Urinary bladder (tissue), 3 donors: ENCODE measurements at regions not wholly inside any gene's neighbourhood (a gene's known extent, or its start where the extent isn't known, plus 50 kb on each side); places are given as distances from the start of the nearest gene placed in this dataset.

Experiments
- DNase-seq: peaks from one replicate; pipeline ENCODE4 v3.0.0-alpha.2; 2015; ENCODE audit errors: extremely low spot score
- H3K27ac ChIP-seq: one replicate; pipeline ENCODE4 v1.5.1; 2013; ENCODE audit warnings: low read depth, mild to moderate bottlenecking, moderate library complexity
- H3K36me3 ChIP-seq: one replicate; pipeline ENCODE4 v1.6.1; 2013; ENCODE audit warnings: mild to moderate bottlenecking, moderate library complexity; ENCODE audit not compliant: insufficient read depth
- H3K4me1 ChIP-seq: one replicate; pipeline ENCODE4 v1.6.1; 2013; ENCODE audit warnings: mild to moderate bottlenecking, moderate library complexity; ENCODE audit not compliant: insufficient read depth
- H3K4me3 ChIP-seq: one replicate; pipeline ENCODE4 v1.5.1; 2013; ENCODE audit warnings: low read depth, low read length
- WGBS: extraction: QIAGEN DNeasy Blood & Tissue Kit; methylation state at CpG from one replicate; pipeline ENCODE4 v1.1.7; 2013; 5-methylcytosine and 5-hydroxymethylcytosine counted together
- donor health status: healthy with polysubstance abuse.
- donor health status: healthy.

DNA sequence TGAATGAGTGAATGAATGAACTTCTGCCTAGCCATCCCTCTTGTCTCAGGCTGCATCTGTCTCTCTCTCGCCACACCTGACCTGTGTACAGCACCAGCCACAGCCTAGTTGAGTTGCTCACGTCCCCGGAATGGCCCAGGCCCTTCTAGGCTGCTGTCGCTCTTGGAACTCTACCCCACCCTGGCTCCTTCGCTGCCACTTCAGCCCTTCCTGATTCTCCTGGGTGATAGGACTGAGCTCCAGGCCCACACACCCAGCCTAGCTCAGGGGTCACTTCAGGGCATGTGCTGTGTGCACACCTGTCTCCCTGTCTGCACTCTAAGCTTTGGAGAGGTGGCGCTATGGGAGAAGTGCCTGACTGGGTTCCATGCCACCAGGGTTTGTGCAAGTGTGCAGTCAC lies 236.6 kb downstream of the GLI2 start:
- Histone ChIP-seq H3K4me3 (no peak overlapping the region), H3K27ac (no peak overlapping the region), H3K4me1 (no peaks in the 10 kb centered on the region), H3K36me3 (no peaks in the 10 kb centered on the region)
- 80% methylated on average over 6 of the region's 6 CpGs for WGBS
- DNase-seq: no peak

DNA sequence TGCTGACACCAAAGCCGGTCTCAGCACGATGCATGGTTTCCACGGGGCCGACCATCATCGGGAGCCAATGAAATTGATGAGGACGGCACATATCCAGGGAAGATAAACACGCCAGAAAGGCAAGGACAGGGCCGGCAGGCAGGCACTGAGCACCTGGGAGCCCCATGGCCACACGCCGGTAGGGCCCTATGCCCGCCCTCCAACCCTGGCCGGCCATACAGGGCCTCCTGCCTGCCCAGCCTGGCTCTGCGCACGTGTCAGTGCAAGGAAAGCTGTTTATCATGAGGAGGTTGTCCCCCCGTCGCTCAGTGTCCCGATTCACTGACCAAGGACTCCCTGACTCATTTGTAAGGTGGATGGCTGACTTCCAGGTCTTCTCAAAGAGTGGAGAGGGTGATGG lies 237.5 kb downstream of the GLI2 start:
- Histone ChIP-seq H3K4me1 (no peaks in the 10 kb centered on the region), H3K4me3 (no peak overlapping the region), H3K27ac (no peak overlapping the region), H3K36me3 (no peaks in the 10 kb centered on the region)
- WGBS: 91% methylated on average over 17 of the region's 17 CpGs
- no peak for DNase-seq

DNA sequence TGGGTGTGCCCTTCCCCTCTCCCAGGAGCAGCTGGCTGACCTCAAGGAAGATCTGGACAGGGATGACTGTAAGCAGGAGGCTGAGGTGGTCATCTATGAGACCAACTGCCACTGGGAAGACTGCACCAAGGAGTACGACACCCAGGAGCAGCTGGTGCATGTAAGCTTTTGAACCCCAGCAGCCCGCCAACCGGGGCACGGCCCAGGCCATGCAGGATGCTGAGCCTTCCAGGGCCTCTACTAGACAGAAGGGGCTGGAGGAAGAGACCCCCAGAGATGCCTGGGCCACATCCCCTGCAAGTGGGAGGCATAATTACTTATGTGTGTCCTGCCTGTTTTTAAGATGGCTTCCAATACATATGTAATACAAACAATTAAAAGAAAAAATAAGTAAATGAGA lies 239.3 kb downstream of the GLI2 start:
- WGBS: 96% methylated on average over 4 of the region's 4 CpGs
- Histone ChIP-seq H3K27ac (no peak overlapping the region), H3K4me3 (no peak overlapping the region), H3K4me1 (no peaks in the 10 kb centered on the region), H3K36me3 (no peaks in the 10 kb centered on the region)
- DNase-seq: no peak

DNA sequence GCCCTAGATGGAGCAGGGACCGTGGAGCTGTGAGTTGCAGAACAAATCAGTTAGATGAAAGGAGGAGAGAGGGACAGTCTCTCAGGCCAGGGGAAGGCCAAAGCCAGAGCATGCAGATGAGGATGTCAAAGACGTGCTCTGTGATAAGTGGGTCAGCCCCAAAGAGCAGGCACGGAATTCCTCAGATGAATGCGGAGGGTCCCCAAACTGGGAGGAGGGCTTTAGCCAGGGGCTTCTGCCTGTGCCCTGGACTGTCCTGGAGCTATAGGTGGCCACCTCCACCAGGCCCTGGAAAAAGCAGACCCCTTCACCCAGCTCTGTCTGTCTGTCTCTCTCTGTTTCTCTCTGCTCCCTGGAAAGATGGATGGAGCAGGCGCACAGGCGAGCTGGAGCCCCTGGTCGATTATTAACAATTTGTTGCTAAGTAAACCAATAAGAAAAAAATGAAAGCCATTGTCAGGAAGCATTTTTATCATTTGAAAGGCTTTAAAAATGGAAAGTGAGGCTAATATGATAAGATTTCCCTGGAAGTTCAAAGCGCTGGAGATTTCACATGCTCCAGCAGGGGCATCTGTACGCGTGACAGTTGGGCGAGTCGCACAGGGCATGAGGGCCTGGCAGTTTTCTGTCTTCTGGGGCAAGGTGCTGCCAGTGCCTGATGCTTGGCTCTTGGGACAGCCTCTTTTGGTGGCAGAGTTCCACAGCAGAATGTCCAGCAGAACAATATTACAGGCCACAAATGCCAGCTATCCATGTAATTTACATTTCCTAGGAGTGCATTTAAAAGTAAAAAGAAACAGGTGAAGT lies 241.0 kb downstream of the GLI2 start:
- Histone ChIP-seq H3K27ac (no peak overlapping the region), H3K4me1 (no peaks in the 10 kb centered on the region), H3K4me3 (no peak overlapping the region), H3K36me3 (no peaks in the 10 kb centered on the region)
- DNase-seq: no peak
- WGBS: 91% methylated on average over 12 of the region's 12 CpGs

DNA sequence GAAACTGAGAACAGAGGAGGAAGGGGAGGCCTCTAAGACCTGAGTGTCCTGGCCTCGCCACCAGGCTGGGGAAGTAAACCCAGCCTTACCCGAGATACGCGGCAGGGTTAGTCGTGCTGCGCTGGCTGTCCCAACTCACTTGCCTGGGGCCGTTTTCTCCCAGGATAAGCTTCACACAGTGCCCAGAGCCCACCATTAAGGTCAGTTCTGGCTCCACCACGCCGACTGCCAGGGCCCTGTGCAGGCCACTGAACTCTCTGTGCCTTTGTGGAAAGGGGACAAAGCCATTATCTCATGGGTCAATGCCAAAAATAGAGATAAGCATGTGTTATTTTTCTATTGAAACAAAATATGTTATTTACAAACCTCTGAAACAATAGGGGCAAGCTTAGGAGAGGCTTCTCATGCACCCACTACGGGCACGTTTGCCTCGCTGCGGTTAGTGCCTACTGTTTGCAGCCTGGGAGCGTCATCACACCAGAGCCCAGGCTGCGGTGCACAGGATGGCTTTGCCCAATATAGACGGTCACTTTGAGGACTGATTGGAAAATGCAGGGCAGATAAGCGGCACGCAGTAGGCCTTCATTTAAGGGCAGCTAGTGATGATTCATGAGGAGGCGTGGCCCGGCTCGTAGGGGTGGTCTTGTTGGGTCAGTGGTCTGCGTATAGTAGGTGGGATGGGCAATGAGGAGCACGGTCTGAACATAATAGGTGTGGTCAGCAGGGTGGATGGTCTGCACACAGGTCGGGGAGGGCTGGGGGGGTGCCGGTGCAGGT lies 242.1 kb downstream of the GLI2 start:
- Histone ChIP-seq H3K36me3 (no peaks in the 10 kb centered on the region), H3K27ac (no peak overlapping the region), H3K4me1 (no peaks in the 10 kb centered on the region), H3K4me3 (no peak overlapping the region)
- no peak for DNase-seq
- 92% methylated on average over 25 of the region's 25 CpGs for WGBS

DNA sequence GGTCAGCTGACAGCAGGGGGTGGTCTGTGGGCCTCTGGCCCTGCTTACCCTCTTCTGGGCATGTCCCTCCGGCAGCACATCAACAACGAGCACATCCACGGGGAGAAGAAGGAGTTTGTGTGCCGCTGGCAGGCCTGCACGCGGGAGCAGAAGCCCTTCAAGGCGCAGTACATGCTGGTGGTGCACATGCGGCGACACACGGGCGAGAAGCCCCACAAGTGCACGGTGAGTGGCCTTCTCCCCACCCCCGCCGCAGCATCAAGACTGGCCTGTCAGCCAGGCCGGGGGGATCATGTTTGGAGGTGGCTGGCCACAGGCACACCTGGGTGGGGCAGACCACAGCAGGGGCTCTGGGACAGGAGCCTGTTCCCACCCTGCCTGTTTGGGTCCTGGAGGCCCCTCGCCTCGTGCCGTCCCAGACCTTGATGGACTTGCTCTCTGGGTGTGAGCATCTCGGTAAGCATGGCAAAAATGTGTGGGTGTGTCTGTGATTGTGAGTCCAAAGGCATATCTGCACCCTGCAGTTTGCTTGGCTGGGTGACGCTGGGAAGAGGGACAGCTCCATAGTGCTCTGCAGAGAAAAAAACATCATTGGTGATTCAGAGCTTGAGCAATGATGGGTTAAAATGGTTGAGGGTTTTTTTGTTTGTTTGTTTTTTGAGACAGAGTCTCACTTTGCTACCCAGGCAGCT lies 242.8 kb downstream of the GLI2 start:
- Histone ChIP-seq H3K36me3 (no peaks in the 10 kb centered on the region), H3K4me1 (no peaks in the 10 kb centered on the region), H3K4me3 (no peak overlapping the region), H3K27ac (no peak overlapping the region)
- WGBS: 88% methylated on average over 20 of the region's 20 CpGs
- no peak for DNase-seq

DNA sequence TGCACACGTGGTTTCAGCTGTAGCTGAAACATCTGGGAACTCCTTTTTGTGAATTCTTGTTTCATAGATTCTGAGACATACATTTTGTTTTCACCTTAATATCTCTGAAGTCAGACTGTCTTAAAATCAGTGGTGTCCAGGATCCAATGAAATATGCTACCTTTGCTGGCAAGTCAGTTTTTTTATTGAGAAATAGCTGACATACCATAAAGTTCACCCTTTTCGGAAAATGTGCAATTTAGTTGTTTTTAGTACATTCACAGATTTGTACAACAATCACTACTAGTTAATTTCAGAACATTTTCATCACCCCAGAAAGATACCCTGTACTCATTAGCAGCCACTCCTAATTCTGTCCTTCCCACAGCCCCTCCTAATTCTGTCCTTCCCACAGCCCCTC lies 243.7 kb downstream of the GLI2 start:
- no peaks in the 10 kb centered on the region for H3K36me3 ChIP-seq

DNA sequence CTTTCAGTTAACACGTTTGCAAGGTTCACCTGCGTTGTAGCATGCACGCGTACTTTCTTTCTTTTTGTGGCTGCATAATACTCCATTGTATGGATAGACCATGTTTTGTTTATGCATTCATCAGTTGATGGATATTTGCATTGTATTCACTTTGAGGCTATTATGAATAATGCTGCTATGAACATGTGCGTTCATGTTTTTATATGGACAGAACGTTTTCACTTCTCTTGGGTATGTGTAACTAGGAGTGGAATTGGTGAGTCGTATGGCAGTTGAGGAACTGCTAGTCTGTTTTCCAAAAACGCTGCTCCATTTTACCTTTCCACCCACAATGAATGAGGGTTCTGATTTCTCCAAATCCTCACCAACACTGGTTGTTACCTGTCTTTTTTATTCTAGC lies 244.3 kb downstream of the GLI2 start:
- WGBS: 94% methylated on average over 8 of the region's 8 CpGs
- no peak overlapping the region for H3K27ac ChIP-seq
- no peak overlapping the region for H3K4me3 ChIP-seq
- H3K4me1 ChIP-seq: no peaks in the 10 kb centered on the region
- DNase-seq: no peak
- H3K36me3 ChIP-seq: no peaks in the 10 kb centered on the region

More for the DNA sequence above, 243.7 kb downstream of the GLI2 start:
- 49% methylated on average over 2 of the region's 2 CpGs for WGBS
- no peak for DNase-seq
- Histone ChIP-seq H3K4me3 (no peak overlapping the region), H3K27ac (no peak overlapping the region), H3K4me1 (no peaks in the 10 kb centered on the region)

DNA sequence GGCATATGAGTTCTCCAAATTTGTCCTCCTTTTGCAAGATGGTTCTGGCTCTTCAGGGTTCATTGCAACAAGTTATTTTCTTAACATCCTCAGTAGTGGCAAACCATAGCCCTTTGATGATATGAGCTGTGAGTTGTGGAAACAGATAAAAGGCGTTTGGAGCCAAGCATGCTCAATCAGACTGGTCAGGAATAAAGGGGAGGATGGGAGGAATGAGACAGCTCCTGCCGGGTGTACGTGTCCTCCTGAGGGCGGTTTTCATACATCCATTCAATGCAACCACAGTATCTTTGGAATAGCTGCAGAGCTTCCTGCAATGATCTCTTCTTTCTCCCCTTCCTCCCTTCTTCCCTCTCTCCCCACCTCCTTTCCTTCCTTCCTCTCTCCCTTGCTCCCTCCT lies 245.8 kb downstream of the GLI2 start:
- no peak overlapping the region for H3K27ac ChIP-seq
- no peaks in the 10 kb centered on the region for H3K36me3 ChIP-seq
- no peak overlapping the region for H3K4me3 ChIP-seq
- DNase-seq: no peak
- 80% methylated on average over 4 of the region's 4 CpGs for WGBS
- H3K4me1 ChIP-seq: no peaks in the 10 kb centered on the region

DNA sequence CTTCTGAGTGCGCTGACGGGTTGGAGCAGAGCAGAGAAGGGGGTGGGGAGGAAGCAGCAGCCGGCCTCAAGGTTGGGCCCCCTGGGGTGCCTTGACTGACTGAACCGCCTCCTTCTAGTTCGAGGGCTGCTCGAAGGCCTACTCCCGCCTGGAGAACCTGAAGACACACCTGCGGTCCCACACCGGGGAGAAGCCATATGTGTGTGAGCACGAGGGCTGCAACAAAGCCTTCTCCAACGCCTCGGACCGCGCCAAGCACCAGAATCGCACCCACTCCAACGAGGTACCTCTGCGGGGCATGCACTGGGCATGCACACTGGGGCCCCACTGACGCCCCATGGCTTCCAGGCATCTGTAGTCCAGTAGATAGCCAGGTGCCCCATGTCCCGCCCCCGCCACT lies 246.9 kb downstream of the GLI2 start:
- no peak overlapping the region for H3K4me3 ChIP-seq
- no peak overlapping the region for H3K27ac ChIP-seq
- no peaks in the 10 kb centered on the region for H3K36me3 ChIP-seq
- DNase-seq: no peak
- no peaks in the 10 kb centered on the region for H3K4me1 ChIP-seq
- 83% methylated on average over 20 of the region's 20 CpGs for WGBS

DNA sequence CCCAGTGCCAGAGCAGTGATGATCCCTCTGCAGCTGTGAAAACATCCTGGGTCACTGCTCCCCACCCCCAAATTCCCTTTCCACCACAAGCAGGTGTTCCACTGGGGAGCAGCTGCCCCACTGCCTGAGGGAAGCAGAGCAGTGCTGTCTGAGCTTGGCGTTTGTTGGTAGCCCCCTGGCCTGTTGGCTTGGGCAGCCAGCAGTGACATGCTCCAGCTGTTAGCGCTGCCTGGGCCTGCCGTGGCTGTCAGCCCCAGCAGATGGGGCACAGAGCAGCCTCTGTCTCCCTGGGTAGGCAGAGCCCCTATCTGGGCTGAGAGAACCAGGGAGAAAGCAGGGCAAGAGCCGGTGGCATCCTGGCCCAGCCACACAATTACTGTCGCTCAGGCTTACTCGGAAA lies 247.7 kb downstream of the GLI2 start:
- Histone ChIP-seq H3K4me1 (no peaks in the 10 kb centered on the region), H3K4me3 (no peak overlapping the region), H3K36me3 (no peaks in the 10 kb centered on the region), H3K27ac (no peak overlapping the region)
- WGBS: 51% methylated on average over 6 of the region's 6 CpGs
- no peak for DNase-seq

DNA sequence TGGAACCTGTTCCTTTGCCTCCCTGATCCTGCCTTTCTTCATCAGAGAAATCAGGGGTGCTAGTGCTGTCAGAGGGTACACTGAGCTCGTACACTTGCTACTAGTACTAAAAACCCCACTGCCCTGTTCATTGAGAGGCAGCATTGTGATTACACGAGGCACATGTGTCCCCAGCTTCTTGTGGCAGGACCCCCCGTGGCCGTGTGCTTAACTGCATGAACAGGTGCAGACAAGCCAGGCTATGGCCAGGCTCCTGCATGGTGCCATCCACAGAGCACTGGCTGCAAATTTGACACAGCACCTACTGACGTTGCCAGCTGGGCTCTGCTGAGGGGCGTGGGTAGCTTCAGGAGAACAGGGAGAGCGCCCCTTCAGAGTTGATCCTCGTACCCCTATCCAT lies 248.4 kb downstream of the GLI2 start:
- H3K27ac ChIP-seq: no peak overlapping the region
- H3K36me3 ChIP-seq: no peaks in the 10 kb centered on the region
- no peaks in the 10 kb centered on the region for H3K4me1 ChIP-seq
- 84% methylated on average over 8 of the region's 8 CpGs for WGBS
- DNase-seq: no peak
- H3K4me3 ChIP-seq: no peak overlapping the region

DNA sequence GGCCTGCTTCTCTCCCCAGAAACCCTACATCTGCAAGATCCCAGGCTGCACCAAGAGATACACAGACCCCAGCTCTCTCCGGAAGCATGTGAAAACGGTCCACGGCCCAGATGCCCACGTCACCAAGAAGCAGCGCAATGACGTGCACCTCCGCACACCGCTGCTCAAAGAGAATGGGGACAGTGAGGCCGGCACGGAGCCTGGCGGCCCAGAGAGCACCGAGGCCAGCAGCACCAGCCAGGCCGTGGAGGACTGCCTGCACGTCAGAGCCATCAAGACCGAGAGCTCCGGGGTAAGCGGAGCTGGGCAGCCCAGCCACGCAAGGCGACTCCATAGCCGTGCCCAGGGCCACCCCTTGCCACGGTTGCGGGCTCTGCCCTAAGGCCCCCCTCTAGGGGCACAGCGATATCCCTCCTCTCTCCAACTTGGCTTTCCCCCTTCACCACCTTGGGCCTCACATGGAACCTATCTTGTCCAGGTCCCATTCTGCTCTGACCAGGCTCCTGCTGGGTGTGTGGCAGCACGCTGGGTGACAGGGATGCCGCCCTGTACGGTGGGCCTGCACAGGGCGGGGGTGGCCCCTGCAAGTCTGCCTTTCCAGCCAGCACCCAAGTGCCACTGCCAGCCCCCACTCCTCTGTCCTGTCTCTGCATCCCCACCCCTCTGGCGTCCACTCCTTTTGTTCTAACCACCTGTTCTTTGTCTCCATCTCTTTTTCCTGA lies 248.9 kb downstream of the GLI2 start:
- H3K4me3 ChIP-seq: no peak overlapping the region
- no peaks in the 10 kb centered on the region for H3K4me1 ChIP-seq
- 96% methylated on average over 28 of the region's 28 CpGs for WGBS
- no peaks in the 10 kb centered on the region for H3K36me3 ChIP-seq
- DNase-seq: no peak
- H3K27ac ChIP-seq: no peak overlapping the region
